ENCODE measurements at regions not wholly inside any gene's neighbourhood (a gene's known extent, or its start where the extent isn't known, plus 50 kb on each side); places are given as distances from the start of the nearest gene placed in this dataset.

DNA sequence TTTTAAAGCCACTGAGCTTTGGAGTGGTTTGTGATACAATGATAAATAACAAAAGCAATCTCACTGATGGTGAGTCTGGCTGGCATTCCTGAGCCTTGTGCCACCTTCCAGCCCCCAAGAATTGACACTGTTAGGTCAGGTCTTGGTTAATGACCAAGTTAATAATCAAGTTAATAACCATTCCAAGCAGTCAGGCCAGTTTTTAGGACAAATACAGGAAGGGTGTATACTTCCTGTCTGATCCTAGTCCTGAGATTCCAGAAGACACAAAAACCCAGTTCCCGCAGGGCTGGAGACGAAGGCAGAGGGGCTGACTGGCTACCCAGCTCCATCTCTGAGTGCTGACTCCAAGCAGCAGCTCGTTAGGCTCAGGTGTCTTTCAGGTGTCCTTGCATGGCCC is 74.6 kb upstream of the LAPTM4A start:
- TF ChIP-seq, protein P1, sequence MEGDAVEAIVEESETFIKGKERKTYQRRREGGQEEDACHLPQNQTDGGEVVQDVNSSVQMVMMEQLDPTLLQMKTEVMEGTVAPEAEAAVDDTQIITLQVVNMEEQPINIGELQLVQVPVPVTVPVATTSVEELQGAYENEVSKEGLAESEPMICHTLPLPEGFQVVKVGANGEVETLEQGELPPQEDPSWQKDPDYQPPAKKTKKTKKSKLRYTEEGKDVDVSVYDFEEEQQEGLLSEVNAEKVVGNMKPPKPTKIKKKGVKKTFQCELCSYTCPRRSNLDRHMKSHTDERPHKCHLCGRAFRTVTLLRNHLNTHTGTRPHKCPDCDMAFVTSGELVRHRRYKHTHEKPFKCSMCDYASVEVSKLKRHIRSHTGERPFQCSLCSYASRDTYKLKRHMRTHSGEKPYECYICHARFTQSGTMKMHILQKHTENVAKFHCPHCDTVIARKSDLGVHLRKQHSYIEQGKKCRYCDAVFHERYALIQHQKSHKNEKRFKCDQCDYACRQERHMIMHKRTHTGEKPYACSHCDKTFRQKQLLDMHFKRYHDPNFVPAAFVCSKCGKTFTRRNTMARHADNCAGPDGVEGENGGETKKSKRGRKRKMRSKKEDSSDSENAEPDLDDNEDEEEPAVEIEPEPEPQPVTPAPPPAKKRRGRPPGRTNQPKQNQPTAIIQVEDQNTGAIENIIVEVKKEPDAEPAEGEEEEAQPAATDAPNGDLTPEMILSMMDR (IDR thresholded peaks at IDR 0.05): no peak
- TF ChIP-seq POLR2AphosphoS5 (IDR thresholded peaks at IDR 0.05): no peak

Measured in suprapubic skin (tissue), 3 donors.